Type B pancreatic cell (in vitro differentiated cells): ENCODE measurements at regions not wholly inside any gene's neighbourhood (a gene's known extent, or its start where the extent isn't known, plus 50 kb on each side); places are given as distances from the start of the nearest gene placed in this dataset.

ENCODE experiments used
- DNase-seq: peaks from one replicate; pipeline ENCODE4 v3.0.0; 2021; ENCODE audit warnings: mixed read lengths; ENCODE audit not compliant: unreplicated experiment; ENCODE audit errors: extremely low spot score
- H3K27ac Mint-ChIP-seq: 2 replicates; pipeline ENCODE4 v1.8.0; 2021; ENCODE audit warnings: mild to moderate bottlenecking, mixed read lengths
- H3K27me3 Mint-ChIP-seq: 2 replicates; pipeline ENCODE4 v1.8.0; 2021; ENCODE audit warnings: mixed read lengths
- H3K36me3 Mint-ChIP-seq: 2 replicates; pipeline ENCODE4 v1.8.0; 2021; ENCODE audit warnings: mixed read lengths
- H3K4me1 Mint-ChIP-seq: one replicate; pipeline ENCODE4 v1.8.0; 2021; ENCODE audit warnings: mixed read lengths; ENCODE audit not compliant: unreplicated experiment
- H3K4me3 Mint-ChIP-seq: 2 replicates; pipeline ENCODE4 v1.8.0; 2021; ENCODE audit warnings: mild to moderate bottlenecking, mixed read lengths
- H3K9me3 Mint-ChIP-seq: 2 replicates; pipeline ENCODE4 v1.8.0; 2021; ENCODE audit warnings: mixed read lengths
- CTCF ChIP-seq: fragments of 200-600 bp; sonication (generic); conservative IDR thresholded peaks from 2 replicates; pipeline ENCODE4 v1.5.0; 2021; ENCODE audit warnings: antibody characterized with exemption, mild to moderate bottlenecking

GRCh38 chr6:118748311-118749062 is 97.1 kb upstream of the CEP85L start:
- Mint-ChIP-seq H3K36me3 (no peaks in the 10 kb centered on the region), H3K4me3 (no peak overlapping the region), H3K27ac (no peak overlapping the region), H3K27me3 (no peaks in the 10 kb centered on the region), H3K4me1 (peaks cover 6% of the 10 kb centered on the region), H3K9me3 (no peaks in the 10 kb centered on the region)
- DNase-seq = no peak
- TF ChIP-seq CTCF = no peak

- no peak for TF ChIP-seq CTCF
- Mint-ChIP-seq H3K4me1 (peaks cover 6% of the 10 kb centered on the region), H3K4me3 (no peak overlapping the region), H3K27me3 (no peaks in the 10 kb centered on the region), H3K27ac (no peak overlapping the region), H3K36me3 (no peaks in the 10 kb centered on the region), H3K9me3 (no peaks in the 10 kb centered on the region)
- DNase-seq = no peak
These were observed 95.4 kb upstream of the CEP85L start for GRCh38 chr6:118746825-118747174.

- no peak overlapping the region for H3K4me3 Mint-ChIP-seq
- TF ChIP-seq CTCF = no peak
- H3K9me3 Mint-ChIP-seq = no peaks in the 10 kb centered on the region
- H3K4me1 Mint-ChIP-seq = peaks cover 6% of the 10 kb centered on the region
- H3K36me3 Mint-ChIP-seq = no peaks in the 10 kb centered on the region
- no peaks in the 10 kb centered on the region for H3K27me3 Mint-ChIP-seq
- H3K27ac Mint-ChIP-seq = no peak overlapping the region
- DNase-seq = no peak
These were observed 94.9 kb upstream of the CEP85L start for GRCh38 chr6:118746145-118746824.

- peaks cover 9% of the 10 kb centered on the region for H3K4me1 Mint-ChIP-seq
- no peaks in the 10 kb centered on the region for H3K27me3 Mint-ChIP-seq
- no peaks in the 10 kb centered on the region for H3K36me3 Mint-ChIP-seq
- H3K9me3 Mint-ChIP-seq = no peaks in the 10 kb centered on the region
- H3K4me3 Mint-ChIP-seq = no peak overlapping the region
- no peak overlapping the region for H3K27ac Mint-ChIP-seq
- DNase-seq = no peak
- no peak for TF ChIP-seq CTCF
These were observed 93.8 kb upstream of the CEP85L start for GRCh38 chr6:118745156-118745555.

GRCh38 chr6:118744261-118744941 is 93.0 kb upstream of the CEP85L start:
- Mint-ChIP-seq H3K36me3 (no peaks in the 10 kb centered on the region), H3K9me3 (no peaks in the 10 kb centered on the region), H3K4me1 (peaks cover 11% of the 10 kb centered on the region), H3K27me3 (no peaks in the 10 kb centered on the region), H3K4me3 (no peak overlapping the region), H3K27ac (no peak overlapping the region)
- no peak for TF ChIP-seq CTCF
- no peak for DNase-seq
